ENCODE measurements at regions not wholly inside any gene's neighbourhood (a gene's known extent, or its start where the extent isn't known, plus 50 kb on each side); places are given as distances from the start of the nearest gene placed in this dataset.

DNA sequence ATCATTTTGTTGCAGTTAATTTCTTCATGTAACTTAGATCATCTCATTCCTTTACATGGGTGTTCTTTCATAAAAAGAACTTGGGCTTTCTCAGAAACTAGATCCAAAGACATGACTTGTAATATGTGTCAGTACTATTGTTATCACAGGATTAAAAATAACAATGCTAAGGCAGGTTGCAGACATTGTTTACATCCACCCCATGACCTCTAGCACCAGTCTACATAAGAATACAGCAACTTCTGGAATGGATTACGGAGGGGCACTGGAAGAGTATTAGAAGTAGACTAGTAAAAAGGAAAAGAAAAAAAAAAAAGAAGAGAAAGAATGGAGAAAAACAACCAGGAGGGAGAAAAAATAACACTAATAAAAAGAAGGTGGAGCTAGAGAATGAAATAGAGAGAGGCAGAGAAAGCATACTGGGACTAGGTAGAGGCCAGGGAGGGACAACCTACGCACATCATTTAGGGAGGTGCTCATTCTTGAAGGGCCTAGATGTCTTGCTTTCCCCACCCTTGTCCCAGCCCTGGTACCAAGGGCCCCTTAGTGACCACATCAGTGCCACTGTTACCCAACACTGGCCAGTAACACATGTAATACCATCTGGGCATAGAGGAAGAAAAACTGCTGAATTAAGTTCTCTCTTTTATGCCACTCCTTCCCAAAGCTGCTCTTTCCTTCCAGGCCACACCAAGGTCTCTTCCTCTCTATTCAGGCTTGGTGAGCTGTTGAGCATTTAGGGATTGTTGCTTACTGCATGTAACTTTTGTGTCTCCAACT lies 70.6 kb upstream of the KLF7 start:
- DNase-seq: no peak

DNA sequence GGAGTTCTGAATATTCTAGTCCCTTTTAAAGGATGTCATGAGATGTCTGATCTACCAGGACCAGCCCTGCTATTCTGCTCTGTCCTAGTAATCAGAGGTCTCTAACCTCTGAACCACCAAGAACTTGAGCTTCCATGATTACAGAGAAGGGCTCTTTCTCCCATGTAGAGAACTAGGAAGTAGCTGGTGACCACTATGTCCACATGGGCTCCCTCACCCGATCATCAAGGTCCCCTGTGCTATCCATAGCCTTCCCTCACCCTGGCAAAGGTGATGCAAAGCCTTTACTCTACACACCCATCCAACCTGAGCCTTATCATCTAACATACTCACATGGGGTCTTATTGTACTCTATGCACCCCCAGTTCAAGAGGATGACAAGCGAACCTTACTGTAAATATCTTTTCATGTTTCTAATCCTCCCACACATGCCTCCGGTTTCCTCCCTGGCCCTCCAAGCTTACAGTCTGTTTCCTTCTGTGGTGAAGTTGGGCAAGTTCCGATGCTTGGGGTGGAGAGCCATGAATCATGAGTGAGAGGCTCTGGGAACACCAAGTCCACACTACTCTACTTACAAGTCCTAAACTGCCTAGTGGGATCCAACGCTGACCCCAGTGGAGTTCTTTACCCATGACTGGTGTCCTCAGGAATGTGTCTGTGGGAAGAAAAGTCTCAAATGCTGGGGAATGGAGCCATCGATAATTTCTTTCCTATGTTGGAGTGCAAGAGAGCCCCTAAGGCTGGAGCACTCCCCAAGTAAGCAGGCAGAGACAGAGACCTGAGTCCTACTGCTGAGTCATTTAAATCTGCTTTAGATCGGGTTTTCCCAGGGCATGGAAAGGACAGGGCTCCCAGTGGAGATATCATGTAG lies 73.3 kb upstream of the KLF7 start:
- DNase-seq: no peak

DNA sequence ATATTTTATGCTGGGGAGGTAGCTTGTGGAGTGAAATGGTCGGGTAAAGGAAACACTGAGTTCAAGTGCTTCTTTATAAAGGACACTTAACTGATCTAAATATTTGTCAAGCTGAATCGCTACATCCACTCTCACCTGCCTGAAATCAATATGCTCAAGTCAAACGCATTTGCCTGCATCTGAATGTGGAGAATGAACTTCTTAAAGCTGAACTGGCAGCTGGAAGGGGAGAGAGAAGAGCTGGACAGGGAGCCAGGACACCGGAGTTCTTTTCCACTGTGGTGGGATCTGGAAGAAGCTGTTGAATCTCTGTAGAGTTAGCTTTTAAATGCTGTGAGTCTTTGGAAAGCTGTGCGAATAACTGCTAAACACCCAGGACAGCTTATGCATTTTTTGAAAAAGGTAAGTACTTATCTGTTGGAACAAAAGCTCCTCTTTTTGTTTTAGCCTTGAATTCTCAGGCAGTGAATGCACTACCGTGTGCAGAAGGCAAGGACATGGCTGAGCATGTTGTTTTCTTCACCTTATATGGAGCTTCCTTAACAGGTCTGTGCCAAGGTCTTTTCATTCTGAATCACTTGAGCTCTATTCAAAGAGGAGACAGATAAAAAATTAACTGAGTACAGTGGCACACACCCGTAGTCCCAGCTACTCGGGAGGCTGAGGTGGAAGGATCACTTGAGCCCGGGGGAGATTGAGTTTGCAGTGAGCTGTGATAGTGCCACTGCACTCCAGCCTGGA lies 74.2 kb upstream of the KLF7 start:
- DNase-seq: no peak

DNA sequence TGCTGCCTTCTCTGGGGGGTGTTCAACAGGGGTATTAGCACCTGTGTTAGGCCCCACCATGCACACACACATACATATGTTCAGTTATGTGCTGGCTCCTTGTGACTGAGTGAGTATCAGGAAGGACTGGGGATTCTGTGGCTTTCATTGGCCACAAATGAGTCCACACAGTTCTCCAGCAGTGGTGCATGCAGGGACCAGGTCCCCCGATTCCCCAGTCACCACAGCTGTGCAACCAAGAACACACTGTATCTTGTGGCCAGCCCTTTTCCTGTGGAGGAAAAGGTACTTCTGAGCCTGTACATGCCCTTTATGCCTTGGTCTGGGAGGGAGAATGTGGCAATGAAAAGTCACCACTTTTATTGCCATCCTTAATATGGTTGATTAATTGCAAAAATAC lies 74.9 kb upstream of the KLF7 start:
- DNase-seq: no peak

DNA sequence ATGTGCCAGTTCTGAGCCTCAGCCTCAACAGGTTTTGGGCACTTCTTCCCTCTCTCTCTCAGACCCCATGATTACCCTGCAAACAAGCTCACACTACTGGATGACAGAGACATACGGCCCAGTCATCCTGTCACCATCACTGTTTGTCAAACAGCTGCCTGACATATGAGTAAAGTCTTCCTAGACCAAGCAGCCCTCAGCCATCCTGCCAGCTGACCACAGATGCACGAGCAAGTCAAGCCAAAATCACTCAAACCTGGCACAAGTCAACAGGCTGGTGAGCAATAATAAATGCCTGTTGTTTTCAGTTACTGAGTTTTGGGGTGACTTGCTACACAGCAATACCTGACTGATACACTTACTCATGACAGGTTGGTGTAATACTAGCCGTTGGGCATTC lies 75.5 kb upstream of the KLF7 start:
- no peak for DNase-seq

DNA sequence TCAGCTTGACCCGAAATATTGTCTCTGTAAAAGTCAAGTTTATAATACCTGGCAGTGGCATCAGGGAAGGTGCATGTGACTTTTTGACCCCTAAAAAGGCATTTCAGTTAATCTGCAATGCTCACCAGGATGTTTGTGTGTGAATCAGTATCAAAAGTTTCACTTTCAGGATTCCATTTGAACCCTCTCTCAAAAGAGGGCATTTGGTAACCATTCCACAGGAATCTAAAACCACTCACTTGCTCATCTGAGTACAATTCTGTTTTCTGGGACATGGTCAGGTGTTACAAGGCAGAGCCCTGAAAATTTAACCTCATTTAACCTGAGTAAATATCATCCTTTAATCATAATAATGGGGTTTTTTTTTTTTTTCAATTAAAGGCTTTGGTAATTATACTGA lies 77.9 kb upstream of the KLF7 start:
- DNase-seq: no peak

DNA sequence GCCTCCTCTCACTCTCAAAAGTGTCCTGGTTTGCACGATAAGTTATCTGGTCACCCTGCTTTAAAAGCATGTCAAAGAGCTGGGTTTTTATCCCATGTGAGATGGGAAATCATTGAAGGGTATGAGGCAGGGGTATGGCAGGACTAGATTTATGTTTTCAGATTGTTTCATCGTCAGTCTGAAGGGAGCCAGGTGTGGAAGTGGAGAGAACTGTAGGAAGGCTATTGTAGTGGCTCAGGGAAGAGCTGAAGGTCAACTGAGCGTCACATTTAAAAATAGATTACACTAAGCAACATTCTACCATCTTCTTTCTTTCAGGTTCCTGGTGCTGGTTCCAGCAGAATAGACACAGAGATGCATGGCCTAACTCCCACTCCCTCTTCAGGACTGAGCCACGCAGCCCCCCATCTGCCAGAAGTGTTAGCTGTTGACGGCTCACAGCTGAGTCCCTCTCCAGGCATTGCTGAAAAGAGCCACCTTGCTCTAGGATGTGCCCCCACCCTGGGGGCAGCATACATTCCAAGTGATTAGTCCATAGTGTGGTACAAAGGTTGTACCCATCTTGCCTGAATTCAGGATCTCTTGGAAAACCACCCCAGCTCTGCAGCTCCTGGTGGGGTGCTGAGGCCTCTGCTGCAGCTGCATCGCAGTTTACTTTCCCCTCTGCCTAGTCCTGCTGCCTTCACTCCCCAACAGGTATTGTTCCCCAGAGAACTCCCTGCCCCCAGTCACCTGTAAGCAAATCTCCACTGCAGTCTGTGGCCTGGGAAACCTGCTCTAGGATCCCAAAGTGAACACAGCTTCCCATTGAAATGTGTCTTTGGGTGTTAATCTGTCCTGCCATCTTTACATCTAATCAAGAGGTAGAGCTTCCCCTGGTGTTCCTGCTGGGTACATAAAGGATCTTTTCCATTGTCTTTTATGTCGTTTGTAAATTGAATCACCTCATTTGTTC lies 79.5 kb upstream of the KLF7 start:
- no peak for DNase-seq

DNA sequence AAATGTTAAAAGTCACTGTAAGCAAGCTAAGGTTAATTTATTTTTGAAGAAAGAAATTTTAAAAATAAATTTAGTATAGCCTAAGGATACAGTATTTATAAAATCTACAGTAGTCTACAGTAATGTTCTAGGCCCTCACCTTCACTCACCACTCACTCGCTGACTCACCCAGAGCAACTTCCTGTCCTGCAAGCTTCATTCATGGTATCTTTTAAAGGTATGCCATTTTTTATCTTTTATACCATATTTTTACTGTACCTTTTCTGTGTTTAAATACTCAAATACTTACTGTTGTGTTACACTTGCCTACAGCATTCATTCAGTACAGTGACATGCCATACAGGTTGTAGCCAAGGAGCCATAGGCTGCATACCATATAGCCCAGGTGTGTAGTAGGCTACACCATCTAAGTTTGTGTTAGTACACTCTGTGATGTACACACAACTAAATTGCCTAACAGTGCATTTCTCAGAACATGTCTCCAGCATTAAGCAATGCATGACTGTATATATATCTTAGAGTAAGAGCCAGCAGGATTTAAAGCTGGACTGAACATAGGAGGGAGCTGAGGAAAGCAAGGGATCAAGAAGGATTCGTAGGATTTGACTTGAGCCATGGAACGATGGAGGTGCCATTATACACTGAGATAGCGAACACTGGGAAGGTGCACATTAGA lies 83.1 kb upstream of the KLF7 start:
- DNase-seq: no peak

DNA sequence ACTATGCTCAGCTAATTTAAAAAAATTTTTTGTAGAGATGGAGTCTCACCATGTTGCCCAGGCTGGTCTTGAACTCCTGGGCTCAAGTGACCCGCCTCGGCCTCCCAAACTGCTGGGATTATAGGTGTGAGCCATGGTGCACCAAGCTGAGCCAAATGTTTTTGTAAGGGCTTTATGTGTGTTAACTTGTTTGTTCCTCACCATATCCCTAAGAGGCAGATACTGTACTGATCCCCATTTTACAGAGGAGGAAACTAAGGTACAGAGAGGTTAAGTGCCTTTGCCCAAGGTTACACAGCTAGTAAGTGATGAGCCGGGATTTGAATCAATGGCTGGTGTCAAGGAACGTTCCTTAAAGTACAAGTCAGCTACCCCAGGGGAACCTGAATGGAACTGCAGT lies 85.3 kb upstream of the KLF7 start:
- no peak for DNase-seq

DNA sequence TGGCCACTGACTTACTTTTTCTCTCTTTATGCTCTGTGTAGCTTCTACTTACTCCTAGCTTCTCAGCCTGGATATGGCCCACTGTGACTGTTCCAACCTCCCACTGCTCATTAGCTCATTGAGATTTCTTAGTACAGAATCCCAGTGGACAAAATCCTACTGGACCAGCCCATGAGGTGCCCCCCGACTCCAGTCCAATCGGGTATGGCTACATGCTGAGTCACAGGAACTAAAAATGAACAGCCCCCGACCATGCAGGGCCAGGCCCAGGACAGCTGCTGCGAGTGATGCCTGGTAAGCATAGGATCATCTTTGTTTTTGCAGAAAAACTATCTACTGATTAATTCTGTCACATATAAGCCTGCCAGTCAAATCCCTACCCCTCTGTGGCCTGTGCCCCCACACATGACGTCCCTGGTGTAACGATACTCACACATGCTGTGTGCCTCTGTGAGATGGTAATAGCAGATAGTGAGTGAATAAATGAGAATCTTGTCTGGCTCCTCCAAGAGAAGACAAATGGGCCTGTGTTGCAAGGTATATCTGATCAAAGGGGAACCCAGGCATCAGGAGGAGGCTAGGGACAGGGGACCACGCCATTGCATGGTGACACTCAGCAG lies 85.9 kb upstream of the KLF7 start:
- DNase-seq: no peak

DNA sequence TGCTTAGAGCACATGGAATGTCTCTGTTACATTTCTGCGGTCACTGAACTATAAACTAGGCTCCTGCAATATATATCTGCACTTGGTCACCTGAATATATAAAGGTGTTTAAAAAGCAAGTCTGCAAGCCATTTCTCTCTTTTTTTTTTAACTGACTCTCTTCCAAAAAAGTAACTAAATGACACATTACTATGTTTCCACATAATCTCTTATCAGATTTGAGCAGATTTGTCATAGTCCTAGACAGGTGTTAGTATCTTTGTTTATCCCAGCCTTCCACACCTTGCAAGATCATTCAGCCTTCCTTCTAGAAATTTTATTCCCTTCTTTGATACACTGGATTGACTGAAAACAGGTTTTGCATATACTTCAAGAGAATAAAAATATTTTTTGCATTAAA lies 86.7 kb upstream of the KLF7 start:
- no peak for DNase-seq

DNA sequence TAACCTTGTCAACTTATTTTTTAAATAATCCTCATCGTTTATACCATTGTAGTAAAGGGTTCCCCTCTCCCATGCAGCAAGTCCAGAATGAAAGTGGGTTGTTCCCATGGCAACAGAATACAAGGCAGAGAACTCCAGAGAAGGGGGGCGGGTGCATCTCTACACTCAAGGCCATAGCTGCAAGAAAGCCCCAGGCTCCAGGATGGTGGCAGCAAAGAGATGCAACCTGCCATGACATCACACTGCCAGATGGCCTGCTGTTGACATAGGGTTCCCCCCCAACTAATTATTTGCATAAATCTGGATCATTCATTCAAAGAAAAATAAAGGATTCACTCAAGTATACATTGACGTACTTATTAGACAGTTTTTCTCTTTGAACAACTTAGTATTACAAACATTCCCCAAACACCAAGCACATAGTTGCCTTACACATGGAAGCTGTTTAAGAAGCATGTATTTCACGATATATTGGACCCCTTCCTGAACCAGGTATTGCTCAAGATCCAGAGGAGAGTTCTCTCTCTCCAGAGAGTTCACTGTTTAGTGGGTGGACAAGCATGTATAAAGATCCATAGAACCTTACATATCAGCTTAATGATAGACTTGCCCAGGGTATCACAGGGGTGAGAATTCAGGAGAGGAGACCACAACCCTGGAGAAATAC lies 87.4 kb upstream of the KLF7 start:
- no peak for DNase-seq

DNA sequence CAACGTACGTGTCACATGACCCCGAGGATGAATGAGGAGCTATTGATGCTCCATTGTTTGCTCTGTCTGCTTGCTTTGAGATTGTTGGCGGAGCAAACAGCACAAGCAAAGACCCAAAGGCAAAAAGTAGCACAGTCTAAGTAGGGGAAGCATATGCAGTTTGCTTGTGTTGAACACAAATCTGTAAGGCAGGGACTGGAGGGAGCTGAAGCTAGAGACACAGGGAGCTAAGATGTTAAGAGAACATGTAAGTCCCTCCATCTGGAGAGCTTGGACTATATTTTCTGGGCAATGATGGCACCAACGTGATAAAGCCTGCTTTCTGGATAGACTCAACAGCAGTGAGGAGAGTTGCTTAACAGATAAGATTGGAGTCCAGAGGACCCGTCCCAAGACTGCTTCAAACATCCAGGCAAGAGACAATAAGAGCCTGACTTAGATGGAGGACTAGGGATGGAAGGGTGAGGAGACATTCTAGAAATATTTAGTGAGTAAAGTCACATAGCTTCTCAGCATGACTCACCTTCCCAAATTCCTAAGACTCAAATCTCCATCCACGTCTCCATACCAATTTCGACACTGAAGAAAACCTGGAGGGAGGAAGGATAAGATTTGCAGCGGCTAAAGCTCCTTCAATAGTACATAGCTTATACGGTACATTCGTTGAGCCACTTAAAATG lies 88.1 kb upstream of the KLF7 start:
- DNase-seq: no peak

DNA sequence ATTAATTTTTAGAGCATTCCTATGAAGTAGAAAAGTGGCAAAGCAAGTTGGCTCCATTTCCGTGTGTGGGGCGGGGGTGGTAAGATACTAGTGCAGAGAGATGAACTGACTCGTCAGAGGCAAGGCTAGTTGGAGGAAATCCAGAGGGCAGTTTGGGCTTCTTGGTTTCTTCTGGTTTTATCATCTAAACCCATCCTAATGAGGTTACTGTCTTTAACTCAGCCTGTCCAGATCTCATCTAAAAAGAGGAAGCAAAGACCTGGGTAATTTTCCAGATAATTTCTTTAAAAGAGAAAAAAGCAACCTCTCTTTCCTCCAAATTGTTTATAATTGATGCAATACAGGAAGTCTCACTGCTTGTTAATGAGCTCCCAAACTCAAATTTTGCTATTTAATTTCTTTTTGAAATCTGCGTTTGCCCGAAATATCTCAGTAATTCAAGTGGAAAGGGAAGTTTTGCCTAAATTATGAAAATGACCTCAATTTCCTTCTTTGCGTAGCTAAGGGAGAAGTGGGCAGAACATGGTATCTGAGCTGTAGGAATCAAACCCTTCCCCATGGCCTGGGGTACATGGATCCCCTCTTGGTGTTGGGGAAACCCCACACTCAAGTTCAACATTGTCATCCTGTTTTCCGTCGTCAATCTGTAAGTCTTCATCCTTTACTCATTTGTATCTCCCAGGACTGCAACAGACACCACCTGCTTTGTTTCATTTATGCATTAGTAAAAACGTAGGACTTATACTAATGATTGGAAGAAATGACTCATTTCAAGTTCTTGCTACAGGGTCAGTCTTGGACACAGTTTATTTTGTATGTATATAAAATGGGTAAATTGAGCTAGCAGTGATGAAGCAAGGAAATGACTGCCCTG lies 89.1 kb upstream of the KLF7 start:
- DNase-seq: no peak

DNA sequence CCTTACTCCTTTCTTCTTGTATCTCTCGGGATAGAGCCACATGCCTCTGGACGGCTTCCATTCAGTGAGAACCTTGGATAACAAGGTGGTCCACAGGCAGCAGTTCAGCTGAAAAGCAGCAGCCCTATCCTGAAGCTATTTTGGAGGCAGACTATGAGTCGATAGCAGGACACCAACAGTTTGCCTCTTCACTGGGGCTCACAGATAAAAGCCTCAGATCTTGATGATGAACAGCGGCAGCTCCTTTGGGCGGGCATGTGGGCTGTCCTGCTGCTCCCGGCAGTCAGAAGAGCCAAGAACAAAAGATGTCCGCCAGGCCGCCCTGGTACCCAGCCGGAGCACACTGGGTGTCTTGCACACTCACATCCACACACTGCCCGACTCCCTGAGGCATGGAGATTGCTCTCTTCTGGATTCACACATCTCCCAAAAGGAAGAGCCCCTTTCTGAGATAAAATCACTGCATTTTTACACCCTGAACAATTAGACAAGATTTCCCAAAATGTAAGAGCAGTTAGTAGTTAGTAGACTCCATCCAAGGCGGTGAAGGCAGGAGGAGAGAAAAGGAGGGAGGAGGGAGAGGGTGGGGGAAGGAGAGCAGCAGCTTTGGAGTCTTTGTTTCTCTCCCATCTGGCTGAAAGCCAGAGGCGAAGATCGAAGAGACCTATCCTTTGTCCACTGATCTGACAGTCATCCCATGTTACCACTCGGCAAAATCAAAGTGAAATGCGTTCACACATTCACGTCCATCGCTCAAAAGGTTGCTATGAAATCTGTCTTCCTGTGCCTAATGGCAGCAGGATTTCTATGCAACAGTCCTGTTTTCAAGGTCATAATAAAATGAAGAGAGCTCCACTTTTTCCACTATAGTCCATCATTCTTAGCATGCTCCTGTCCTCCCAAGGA lies 90.1 kb upstream of the KLF7 start:
- no peak for DNase-seq

DNA sequence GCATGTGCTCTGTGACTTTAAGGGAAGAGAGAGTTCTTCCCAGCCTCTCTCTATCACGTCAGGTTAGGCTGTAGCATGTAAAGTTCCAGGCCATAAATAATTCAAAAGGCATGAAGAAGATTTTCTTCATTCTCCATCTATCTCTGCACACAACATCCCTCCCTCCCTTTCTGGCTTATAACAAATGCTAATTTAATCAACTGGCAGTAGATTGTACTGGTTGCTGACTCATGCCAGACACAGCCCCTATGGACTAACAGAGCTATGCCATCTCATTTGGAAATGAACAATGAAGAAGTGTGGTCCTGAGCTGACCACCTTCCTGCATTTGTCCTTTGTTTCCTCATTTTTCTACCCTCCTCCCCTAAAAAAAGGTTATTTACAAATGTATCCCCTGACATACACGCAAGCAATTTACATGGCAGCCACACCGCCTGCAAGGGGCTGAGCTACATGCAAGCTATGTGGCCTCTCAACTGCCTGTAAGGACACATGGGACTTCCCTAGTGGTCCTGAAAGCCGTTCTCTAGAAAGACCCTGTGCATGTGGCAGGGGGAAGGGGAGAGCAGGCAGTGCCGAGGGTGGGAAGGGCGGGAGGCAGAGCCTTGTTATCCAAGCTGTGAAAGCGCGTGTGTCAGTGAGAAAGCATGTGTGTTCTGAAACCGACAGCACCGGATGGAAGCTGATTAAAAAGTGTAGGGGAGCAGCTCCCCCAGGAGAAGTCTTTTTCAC lies 90.9 kb upstream of the KLF7 start:
- DNase-seq: no peak
